NCI-H1105 (cell line): ENCODE measurements at regions not wholly inside any gene's neighbourhood (a gene's known extent, or its start where the extent isn't known, plus 50 kb on each side); places are given as distances from the start of the nearest gene placed in this dataset.

Experiments
- DNase-seq: peaks from one replicate; lab custom pipeline; 2025; lab: John Stamatoyannopoulos, UW

DNA sequence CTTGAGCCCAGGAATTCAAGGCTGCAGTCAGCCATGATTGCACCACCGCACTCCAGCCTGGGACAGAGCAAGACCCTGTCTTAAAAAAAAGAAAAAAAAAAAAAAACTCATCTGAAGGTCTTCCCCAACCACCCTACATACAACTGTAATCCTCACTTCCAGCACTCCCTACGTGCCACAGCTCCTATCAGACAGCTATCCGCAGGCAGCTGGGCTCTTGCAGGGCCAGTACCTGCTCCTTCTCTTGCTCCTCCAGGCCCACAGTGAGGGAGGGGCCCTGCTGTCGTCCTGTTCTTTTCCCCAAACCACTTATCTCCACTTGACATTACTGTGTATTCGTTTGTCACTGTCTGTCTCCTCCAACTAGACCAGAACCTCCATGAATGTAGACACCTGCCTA, 156.1 kb upstream of the NECTIN1 start:
- no peak for DNase-seq

DNA sequence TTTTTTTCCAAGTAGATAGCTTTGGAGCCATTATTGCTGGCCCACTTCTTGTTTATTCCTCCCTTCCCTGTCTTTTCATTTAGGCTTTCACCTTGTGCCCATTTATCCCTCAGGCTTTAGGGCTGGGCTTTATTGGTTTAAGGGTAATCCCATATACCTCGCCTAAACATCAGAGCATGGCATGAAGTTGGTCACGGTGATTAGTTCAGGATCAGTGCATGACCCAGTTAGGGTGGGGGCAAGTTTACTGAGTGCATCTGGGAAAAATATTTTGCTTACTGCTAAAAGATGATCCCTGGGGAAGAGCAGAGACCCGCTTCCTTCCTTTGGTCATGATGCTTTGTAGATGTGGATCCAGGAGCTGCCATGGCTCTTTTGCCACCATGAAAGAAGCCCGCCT, 153.3 kb upstream of the NECTIN1 start:
- no peak for DNase-seq

DNA sequence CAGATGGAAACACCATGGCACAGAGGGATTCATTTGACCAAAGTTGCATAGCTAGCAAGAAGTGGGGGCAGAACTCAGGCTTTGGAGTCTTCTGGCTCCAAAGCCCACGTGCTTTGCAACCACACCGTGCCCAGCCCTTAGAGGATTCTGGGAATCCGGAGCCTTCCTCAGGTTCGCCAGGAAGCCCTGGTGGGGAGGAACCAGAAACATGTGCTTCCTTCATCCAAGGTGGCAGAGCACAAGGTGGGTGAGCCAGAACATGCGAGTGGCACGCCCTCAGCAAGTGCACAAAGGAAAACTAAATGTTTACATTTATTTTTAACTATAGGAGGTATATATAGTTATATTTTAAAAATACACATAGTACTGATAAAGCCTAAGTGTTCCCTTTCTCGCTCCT, 151.9 kb upstream of the NECTIN1 start:
- DNase-seq: no peak

GRCh38 chr11:119880143-119880542, 151.1 kb upstream of the NECTIN1 start:
- no peak for DNase-seq

- no peak for DNase-seq
Measured at GRCh38 chr11:119878990-119879389, 150.0 kb upstream of the NECTIN1 start.

DNA sequence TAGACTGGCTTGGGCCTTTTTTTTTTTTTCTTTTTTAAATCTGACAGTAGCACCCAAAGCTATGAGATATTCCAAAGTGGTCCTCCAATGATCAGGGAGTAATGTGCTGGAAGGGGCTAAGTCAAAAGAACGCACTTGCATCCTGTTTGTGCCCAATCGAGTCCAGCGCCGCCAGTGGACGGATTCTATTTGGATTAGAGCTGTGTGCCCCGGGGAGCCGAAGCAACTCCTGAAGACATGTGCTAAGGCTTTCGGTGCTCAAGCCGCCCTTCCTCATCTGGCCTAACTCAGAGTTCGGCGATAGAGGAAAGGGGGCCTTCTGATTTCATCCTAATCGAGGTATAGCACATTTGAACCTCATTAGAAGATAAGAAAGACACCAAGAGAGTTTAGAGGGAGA, 147.8 kb upstream of the NECTIN1 start:
- DNase-seq: no peak

GRCh38 chr11:119875841-119876600, 147.0 kb upstream of the NECTIN1 start:
- DNase-seq: no peak

- DNase-seq: no peak
Measured at GRCh38 chr11:119874660-119875238, 145.7 kb upstream of the NECTIN1 start.

GRCh38 chr11:119873761-119874421, 144.9 kb upstream of the NECTIN1 start:
- no peak for DNase-seq

DNA sequence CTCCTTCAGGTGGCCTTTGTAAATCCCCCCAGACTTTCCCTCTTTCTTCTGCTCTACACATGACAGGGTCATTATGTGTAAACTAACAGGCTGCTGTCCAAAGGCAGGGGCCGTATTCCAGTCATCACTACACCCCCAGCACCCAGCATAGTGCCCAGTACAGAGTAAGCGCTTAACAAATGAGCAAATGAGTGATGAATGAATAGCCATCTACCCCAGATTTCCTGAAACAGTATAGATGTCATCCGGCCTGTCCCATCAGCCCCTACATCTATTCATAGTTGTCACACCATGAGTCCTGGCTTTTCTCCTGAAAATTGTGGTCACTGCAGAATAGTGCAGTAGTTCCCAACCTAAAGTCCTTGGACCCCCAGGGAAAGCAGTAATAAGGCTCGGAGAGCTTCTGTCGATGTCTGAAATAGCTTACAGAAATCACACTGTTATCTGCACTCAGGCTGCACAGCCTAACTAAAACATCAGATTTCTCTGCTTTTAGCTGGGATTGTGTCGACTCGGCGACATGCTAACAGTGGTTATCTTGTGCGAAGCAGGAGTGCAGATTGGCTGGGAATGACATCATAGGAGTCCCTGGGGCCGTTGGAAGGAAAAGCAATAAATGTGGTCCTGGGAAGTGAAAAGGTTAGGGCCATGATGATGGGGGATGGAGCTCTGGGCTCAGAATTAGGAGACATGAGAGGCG, 143.8 kb upstream of the NECTIN1 start:
- no peak for DNase-seq

GRCh38 chr11:119865661-119866156, 136.7 kb upstream of the NECTIN1 start:
- DNase-seq: no peak

DNA sequence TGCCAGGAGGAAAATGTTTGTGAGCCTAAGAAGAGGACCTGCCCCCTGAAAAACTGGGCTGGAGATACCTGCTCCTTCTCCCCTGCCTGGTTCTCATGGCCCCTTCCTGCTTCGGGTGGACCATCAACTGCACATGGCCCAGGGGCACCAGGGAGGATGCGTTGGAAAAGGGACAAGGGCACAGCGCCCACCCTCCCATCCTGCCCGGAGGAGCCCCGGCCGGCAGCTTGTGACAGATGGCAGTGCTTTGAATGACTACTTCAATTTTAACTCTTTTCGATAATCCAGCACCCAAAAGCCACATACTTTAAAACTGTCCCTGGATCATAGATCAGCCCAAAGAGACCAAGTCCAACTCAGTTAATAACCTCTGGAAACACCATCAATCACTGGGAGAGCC, 135.8 kb upstream of the NECTIN1 start:
- DNase-seq: no peak

- peak; percentile 79 for DNase-seq
Measured at GRCh38 chr11:119863851-119864601, 135.0 kb upstream of the NECTIN1 start.

DNA sequence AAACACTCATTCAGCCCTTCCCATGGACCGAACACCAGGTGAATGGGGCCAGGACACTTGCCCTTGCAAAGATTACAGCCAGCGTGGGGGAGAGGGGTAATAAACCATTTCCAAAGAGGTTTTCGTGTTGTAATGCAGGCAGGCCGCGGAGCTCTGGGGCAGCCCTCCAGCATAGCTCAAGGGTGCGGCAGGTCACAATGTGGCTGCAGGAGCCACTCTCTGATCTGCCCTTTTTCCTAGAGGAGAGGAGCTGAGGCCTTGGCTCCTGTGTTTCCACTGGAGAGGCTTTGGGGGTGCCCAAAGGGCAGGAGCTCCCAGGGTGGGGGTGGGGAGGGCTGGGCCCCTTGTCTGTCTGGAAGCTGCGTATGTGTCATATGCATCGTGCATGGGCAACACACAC, 134.2 kb upstream of the NECTIN1 start:
- no peak for DNase-seq

- no peak for DNase-seq
Measured at GRCh38 chr11:119861160-119861559, 132.2 kb upstream of the NECTIN1 start.

GRCh38 chr11:119860561-119861094, 131.6 kb upstream of the NECTIN1 start:
- DNase-seq: no peak

DNA sequence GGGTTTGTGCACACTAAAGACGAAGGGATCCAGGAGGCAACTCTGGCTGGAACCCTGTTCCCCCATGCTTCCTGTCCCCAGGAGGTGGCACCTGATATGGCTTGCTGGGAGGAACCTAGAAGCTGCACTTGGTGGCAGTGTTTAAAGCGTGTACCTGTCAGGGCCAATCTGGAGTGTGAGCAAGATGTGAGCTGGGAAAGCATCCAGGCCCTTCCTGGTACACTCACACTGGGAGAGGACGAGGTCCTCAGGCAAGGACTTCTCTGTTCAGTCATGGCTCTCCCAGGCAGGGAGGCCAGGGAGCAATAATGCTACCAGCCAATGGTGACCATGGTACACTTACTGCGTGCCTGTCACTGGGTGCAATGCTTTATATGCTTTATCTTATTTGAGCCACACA, 130.7 kb upstream of the NECTIN1 start:
- DNase-seq: no peak

GRCh38 chr11:119858288-119858687, 129.3 kb upstream of the NECTIN1 start:
- no peak for DNase-seq

DNA sequence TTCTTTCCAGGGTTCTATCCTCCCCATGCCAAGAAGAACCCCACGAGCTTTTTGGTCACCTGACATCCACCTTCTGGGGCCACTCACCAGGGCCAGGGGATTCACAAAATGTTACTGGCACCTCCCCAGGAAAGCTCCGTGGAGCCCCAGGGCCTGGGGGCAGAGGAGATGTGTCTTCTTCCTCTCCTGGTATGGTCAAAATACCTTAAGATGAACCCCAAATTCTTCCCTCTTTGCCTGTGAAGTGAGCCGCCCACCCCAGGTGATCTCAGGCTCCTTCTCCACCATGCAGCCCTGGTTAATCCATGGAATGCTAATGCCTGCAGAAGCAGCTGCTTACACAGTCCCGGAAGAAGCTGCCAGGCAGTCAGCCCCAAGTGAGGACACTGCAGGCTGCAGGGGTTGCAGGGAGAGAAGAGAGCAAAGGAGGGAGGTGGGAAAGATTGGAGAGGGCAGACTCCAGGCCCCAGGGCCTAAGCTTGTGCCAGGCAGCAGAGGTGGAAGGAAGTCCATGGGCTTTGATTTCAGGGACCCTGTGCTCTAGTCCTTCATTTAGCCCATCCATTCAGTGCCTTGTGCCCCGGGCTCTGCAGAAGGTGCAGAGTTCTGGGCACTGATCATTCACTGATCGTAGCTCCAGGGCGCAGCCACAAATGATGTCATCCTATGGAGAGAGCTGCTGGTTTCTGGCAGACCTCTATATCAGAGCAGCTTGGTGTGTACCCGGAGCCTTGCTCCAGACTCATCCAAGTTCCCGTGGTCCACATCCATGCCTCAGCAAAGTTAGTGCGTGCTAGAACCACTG, 127.9 kb upstream of the NECTIN1 start:
- no peak for DNase-seq

DNA sequence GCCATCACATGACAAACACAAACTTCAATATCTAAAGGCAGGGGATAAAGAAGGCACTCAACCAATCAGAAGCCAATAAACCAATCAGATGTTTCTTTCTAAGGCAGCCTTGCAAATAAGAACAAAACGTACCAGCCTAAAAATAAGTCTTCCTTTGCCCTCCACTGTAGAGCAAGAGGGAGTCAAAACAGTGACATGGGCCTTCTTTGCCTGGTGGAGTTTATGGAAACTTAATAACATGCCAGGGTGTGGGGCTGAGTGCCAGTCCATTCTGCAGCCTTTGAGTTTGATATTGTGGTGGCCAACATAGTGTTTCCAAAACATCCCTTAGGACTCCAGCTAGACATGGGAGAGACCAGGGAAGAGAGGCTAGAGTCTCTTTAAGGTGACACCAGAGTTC, 126.1 kb upstream of the NECTIN1 start:
- no peak for DNase-seq

GRCh38 chr11:119854521-119854920, 125.5 kb upstream of the NECTIN1 start:
- peak; percentile 15 for DNase-seq
